ENCODE measurements at regions not wholly inside any gene's neighbourhood (a gene's known extent, or its start where the extent isn't known, plus 50 kb on each side); places are given as distances from the start of the nearest gene placed in this dataset.

DNA sequence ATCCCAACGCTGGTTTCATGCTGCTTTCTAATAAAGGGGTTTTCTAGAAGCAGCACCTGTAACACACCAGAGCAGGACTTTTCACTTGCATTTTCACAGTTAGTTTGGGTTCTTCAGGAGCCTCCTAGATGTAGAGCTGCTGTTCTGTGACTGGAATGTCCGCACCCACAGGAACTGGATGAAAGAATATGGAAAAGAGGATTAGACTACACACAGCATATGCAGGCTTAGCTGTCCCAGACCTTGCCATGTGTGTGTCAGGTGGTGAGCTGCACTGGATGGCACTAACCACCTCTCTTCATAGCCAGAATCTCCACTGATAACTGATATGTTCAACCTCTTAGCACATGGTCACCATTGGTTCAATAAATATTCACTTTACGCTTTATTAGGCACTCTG is 112.1 kb upstream of the POU3F3 start:
- Histone ChIP-seq H3K4me2 (no peak overlapping the region), H3K4me1 (peaks cover 5% of the 10 kb centered on the region), H3K79me2 (ENCODE audit: low read depth) (no peaks in the 10 kb centered on the region), H3K36me3 (no peaks in the 10 kb centered on the region), H3K9ac (no peak overlapping the region), H3K4me3 (no peak overlapping the region), H4K20me1 (ENCODE audit: low read depth) (no peaks in the 10 kb centered on the region), H3K9me3 (ENCODE audit: low read depth) (no peaks in the 10 kb centered on the region), H2AFZ (replicated peaks) (no peak overlapping the region), H3F3A (ENCODE audit: low read depth) (no peaks in the 10 kb centered on the region), H3K27ac (no peak overlapping the region), H3K27me3 (no peaks in the 10 kb centered on the region)
- no peak for DNase-seq (ENCODE audit: low spot score)
- TF ChIP-seq, protein P1, sequence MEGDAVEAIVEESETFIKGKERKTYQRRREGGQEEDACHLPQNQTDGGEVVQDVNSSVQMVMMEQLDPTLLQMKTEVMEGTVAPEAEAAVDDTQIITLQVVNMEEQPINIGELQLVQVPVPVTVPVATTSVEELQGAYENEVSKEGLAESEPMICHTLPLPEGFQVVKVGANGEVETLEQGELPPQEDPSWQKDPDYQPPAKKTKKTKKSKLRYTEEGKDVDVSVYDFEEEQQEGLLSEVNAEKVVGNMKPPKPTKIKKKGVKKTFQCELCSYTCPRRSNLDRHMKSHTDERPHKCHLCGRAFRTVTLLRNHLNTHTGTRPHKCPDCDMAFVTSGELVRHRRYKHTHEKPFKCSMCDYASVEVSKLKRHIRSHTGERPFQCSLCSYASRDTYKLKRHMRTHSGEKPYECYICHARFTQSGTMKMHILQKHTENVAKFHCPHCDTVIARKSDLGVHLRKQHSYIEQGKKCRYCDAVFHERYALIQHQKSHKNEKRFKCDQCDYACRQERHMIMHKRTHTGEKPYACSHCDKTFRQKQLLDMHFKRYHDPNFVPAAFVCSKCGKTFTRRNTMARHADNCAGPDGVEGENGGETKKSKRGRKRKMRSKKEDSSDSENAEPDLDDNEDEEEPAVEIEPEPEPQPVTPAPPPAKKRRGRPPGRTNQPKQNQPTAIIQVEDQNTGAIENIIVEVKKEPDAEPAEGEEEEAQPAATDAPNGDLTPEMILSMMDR (IDR thresholded peaks at IDR 0.05) = no peak
- TF ChIP-seq EZH2 (IDR thresholded peaks at IDR 0.05) (no peak), EZH2phosphoT487 (IDR thresholded peaks at IDR 0.05) (no peak)
- Mint-ChIP-seq H3K9me3 (peaks cover 10% of the 10 kb centered on the region), H3K27me3 (ENCODE audit: insufficient read depth, low read depth) (peaks cover 3% of the 10 kb centered on the region), H3K4me1 (peaks cover 9% of the 10 kb centered on the region), H3K27ac (no peak overlapping the region), H3K4me3 (no peak overlapping the region), H3K36me3 (no peaks in the 10 kb centered on the region)

DNA sequence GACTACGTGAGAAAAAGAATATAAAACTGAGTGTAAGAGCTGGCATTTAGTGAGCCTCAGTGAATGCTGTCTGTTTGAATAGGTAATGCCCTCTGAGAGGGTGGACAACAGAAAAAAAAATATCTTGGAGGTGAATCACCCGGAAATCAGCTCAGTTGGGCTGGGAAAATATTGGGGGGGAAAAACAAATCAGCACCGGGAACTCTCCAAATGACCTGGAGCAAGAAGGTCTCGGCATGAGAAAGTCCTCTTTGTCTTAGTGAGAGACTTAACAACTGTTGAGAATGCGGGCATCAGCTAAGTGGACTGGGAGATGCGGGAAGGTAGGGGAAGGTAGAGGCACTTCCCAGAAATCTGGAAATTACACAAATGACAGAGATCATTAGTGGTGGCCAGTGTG is 109.4 kb upstream of the POU3F3 start:
- Histone ChIP-seq H2AFZ (replicated peaks) (no peak overlapping the region), H3K27ac (no peak overlapping the region), H3K9ac (no peak overlapping the region), H3K4me2 (no peak overlapping the region), H3K36me3 (no peaks in the 10 kb centered on the region), H3K79me2 (ENCODE audit: low read depth) (no peaks in the 10 kb centered on the region), H3K9me3 (ENCODE audit: low read depth) (no peaks in the 10 kb centered on the region), H3K4me1 (peaks cover 13% of the 10 kb centered on the region), H3K27me3 (no peaks in the 10 kb centered on the region), H4K20me1 (ENCODE audit: low read depth) (no peaks in the 10 kb centered on the region), H3F3A (ENCODE audit: low read depth) (no peaks in the 10 kb centered on the region), H3K4me3 (no peak overlapping the region)
- H3K4me3 Mint-ChIP-seq = no peak overlapping the region
- H3K27ac Mint-ChIP-seq = no peak overlapping the region
- no peaks in the 10 kb centered on the region for H3K36me3 Mint-ChIP-seq
- peaks cover 7% of the 10 kb centered on the region for H3K9me3 Mint-ChIP-seq
- no peak for DNase-seq (ENCODE audit: low spot score)
- H3K4me1 Mint-ChIP-seq = peaks cover 18% of the 10 kb centered on the region
- TF ChIP-seq EZH2 (IDR thresholded peaks at IDR 0.05) (no peak), EZH2phosphoT487 (IDR thresholded peaks at IDR 0.05) (no peak)
- TF ChIP-seq, protein P1 (IDR thresholded peaks at IDR 0.05) = no peak
- peaks cover 4% of the 10 kb centered on the region for H3K27me3 Mint-ChIP-seq (ENCODE audit: insufficient read depth, low read depth)

DNA sequence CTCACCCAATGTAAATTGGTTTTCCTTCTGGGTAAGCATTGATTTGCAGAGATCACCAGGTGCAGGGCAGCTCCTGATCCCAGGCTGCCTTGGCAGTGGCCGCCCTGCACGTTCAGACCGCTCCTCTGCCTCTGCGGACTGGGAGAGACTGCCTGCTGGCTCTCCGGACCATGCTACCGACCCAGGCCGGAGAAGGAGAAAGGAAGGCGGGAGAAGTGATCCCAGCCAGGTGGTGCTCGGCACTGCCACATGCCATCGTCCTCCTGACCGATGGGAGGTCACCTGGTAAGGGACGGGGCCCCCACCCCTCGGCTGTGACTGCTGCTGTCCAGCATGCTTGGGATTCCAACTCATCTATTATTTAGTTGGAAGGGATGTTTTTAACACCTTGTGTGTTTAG is 108.1 kb upstream of the POU3F3 start:
- Histone ChIP-seq H3K36me3 (no peaks in the 10 kb centered on the region), H3K4me2 (no peak overlapping the region), H3K9ac (no peak overlapping the region), H3K27me3 (no peaks in the 10 kb centered on the region), H3F3A (ENCODE audit: low read depth) (no peaks in the 10 kb centered on the region), H2AFZ (replicated peaks) (no peak overlapping the region), H4K20me1 (ENCODE audit: low read depth) (no peaks in the 10 kb centered on the region), H3K4me1 (peaks cover 16% of the 10 kb centered on the region), H3K79me2 (ENCODE audit: low read depth) (no peaks in the 10 kb centered on the region), H3K9me3 (ENCODE audit: low read depth) (no peaks in the 10 kb centered on the region), H3K4me3 (no peak overlapping the region), H3K27ac (no peak overlapping the region)
- Mint-ChIP-seq H3K27ac (no peak overlapping the region), H3K4me1 (peaks cover 26% of the 10 kb centered on the region), H3K4me3 (no peak overlapping the region), H3K9me3 (peaks cover 7% of the 10 kb centered on the region), H3K36me3 (no peaks in the 10 kb centered on the region), H3K27me3 (ENCODE audit: insufficient read depth, low read depth) (peaks cover 6% of the 10 kb centered on the region)
- TF ChIP-seq, protein P1 (IDR thresholded peaks at IDR 0.05) = no peak
- TF ChIP-seq EZH2 (IDR thresholded peaks at IDR 0.05) (no peak), EZH2phosphoT487 (IDR thresholded peaks at IDR 0.05) (no peak)
- DNase-seq (ENCODE audit: low spot score) = no peak

All from neural progenitor cell (in vitro differentiated cells).